H1 (cell line): ENCODE measurements at regions not wholly inside any gene's neighbourhood (a gene's known extent, or its start where the extent isn't known, plus 50 kb on each side); places are given as distances from the start of the nearest gene placed in this dataset.

Experiments used
- CEBPB ChIP-seq: IDR thresholded peaks from 2 replicates; pipeline ENCODE4 v1.6.1; 2012; ENCODE audit warnings: low read depth, low read length
- CTCF ChIP-seq, 3 experiments: IDR thresholded peaks; 1 replicate in 2 of 3; 2 replicates in 1 of 3; pipeline versions ENCODE4 v1.5.1 to v1.6.1; 2011; ENCODE audit warnings: low read length in 3 of 3, mild to moderate bottlenecking in 3 of 3, inconsistent platforms in 2 of 3, low read depth in 1 of 3, moderate library complexity in 1 of 3; ENCODE audit not compliant: insufficient read depth in 1 of 3; ENCODE audit errors: control extremely low read depth in 1 of 3

- TF ChIP-seq CEBPB (no peak), CTCF (IDR thresholded peaks at IDR 0.05; ENCODE audit: control extremely low read depth in 1 of 3, insufficient read depth in 1 of 3, low read depth in 1 of 3, low read length in 3 of 3) (no peak)
Observed at GRCh38 chr18:73535189-73535588, 612.4 kb downstream of the FBXO15 start.
